Stimulated activated CD8-positive, alpha-beta memory T cell treated with anti-CD3 and anti-CD28 coated beads, Interleukin-15, amount 100 ng/mL, for 24 hours (primary cell): ENCODE measurements at regions not wholly inside any gene's neighbourhood (a gene's known extent, or its start where the extent isn't known, plus 50 kb on each side); places are given as distances from the start of the nearest gene placed in this dataset.

Experiments
- DNase-seq: peaks from one replicate; pipeline ENCODE4 v3.0.0-alpha.2; 2020; ENCODE audit warnings: low read depth

GRCh38 chr3:194279701-194280360 is 71.3 kb downstream of the CPN2 start:
- no peak for DNase-seq

- no peak for DNase-seq
Observed at GRCh38 chr3:194280777-194281176, 70.4 kb downstream of the CPN2 start.

GRCh38 chr3:194281306-194281705 is 69.8 kb downstream of the CPN2 start:
- DNase-seq = no peak

GRCh38 chr3:194281766-194282165 is 69.4 kb downstream of the CPN2 start:
- DNase-seq = no peak

GRCh38 chr3:194282436-194283122 is 68.5 kb downstream of the CPN2 start:
- no peak for DNase-seq

- no peak for DNase-seq
Observed at GRCh38 chr3:194283221-194284006, 67.7 kb downstream of the CPN2 start.

GRCh38 chr3:194284351-194284750 is 66.8 kb downstream of the CPN2 start:
- DNase-seq = no peak

- no peak for DNase-seq
Observed at GRCh38 chr3:194285024-194285849, 65.9 kb downstream of the CPN2 start.

- no peak for DNase-seq
Observed at GRCh38 chr3:194285850-194286197, 65.3 kb downstream of the CPN2 start.

GRCh38 chr3:194286375-194287146 is 64.6 kb downstream of the CPN2 start:
- no peak for DNase-seq

- DNase-seq = no peak
Observed at GRCh38 chr3:194287374-194287773, 63.8 kb downstream of the CPN2 start.

- DNase-seq = no peak
Observed at GRCh38 chr3:194287977-194288706, 63.0 kb downstream of the CPN2 start.
